HG03097 (cell line): ENCODE measurements at regions not wholly inside any gene's neighbourhood (a gene's known extent, or its start where the extent isn't known, plus 50 kb on each side); places are given as distances from the start of the nearest gene placed in this dataset.
"Not testable (repeated sequence)": the region's sequence is repeated elsewhere in the genome, so short reads cannot be mapped to it uniquely, and the experiment has no call there.

Experiments used
- ATAC-seq: cut with Tn5 transposase; IDR thresholded peaks from one replicate; pipeline ENCODE4 v1.9.1; 2021; ENCODE audit not compliant: unreplicated experiment, low FRiP score

DNA sequence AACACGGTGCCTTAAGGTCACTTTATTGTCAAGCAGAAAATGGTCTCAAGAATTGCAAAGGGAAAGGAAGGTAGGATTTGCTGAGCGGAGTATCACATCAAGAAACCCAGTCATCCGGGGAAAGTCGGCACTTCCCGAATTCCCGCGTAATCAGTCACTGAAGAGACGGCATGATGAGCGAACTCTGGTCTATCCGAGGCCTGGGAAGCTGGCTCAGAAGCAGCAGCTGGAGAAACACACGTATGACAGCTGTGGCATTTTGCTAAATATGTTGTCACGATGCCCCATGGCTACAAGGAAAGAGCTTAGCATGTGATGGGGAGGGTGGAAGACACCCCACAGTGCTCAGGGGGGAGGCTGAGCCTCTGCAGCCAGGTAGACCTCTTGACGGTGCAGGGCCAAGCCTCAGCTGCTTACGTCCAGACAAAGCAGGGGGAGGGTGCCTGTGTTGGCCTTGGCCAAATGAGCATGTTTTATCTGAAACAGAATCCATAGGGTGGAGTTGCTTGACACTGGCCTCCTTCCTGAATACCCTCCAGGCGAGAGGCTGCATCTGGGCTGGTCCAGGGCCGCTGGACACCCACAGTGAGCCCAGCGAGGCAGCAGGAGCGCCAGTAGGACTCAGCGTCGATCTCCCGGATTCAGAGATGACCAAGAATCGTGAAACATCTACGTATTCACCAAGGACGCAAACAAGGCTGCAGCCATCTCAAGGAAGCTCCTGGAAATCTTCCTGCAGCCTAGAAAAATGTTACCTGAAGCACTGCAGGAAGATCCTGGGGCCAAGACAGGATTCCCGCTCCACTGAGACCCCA is 118.8 kb upstream of the AFDN start:
- ATAC-seq, result no peak

DNA sequence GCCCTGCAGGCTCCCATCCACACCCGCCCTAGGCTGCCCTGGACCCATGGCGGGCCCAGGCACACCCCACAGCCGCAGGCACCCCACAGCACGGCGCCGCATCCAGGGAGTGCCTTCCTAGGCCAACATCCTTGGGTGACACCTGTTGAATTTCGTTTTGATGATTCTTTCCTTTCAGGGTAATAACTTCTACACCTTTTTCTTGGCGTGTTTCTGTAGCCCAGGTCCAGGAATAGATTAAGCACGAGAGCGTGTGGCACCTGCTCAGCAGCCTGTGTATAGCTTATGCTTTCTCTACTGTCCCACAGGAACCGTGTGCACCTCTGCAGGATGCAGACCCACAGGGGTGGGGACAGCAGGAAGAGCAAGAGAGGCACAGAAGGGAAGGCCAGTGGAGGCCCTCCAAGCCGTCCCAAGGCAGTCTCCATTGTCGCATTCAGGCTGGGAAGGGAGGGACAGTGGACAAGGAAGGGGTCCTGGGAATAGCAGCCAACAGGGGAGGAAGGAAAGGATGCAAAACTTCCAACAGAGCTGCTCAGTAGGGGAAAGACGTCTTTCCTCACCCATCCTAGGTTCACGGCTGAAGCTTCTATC is 118.1 kb upstream of the AFDN start:
- ATAC-seq, result no peak

- no peak for ATAC-seq
Measured at GRCh38 chr6:167709196-167709595, 117.5 kb upstream of the AFDN start.

- not testable (repeated sequence) for ATAC-seq
Measured at GRCh38 chr6:167709776-167710336, 116.9 kb upstream of the AFDN start.

- no peak for ATAC-seq
Measured at GRCh38 chr6:167710363-167710920, 116.3 kb upstream of the AFDN start.

GRCh38 chr6:167711211-167711610 is 115.5 kb upstream of the AFDN start:
- no peak for ATAC-seq

GRCh38 chr6:167711768-167712730 is 114.7 kb upstream of the AFDN start:
- no peak for ATAC-seq

GRCh38 chr6:167712731-167713475 is 113.8 kb upstream of the AFDN start:
- ATAC-seq, result no peak

GRCh38 chr6:167714152-167714551 is 112.6 kb upstream of the AFDN start:
- no peak for ATAC-seq

DNA sequence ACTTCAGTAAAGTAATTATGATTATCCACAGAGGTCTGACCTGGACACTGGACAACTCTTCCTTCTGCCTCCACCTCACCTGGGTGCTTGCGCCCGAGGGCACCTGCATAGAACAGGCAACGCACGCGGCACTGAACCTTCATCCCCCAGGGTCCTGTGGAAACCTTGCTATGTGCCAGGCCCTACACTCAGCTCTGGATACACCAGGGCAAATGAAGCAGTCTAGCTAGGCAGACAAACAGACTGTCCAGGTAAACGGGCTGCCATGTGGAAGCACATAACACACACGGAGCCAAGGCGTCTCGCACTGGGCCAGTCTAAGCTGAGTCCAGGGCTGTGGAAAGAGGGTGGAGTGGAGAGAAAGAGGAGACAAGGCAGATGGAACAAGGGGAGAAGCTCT is 109.3 kb upstream of the AFDN start:
- no peak for ATAC-seq

- no peak for ATAC-seq
Measured at GRCh38 chr6:167717867-167718266, 108.8 kb upstream of the AFDN start.

- ATAC-seq, result no peak
Measured at GRCh38 chr6:167719920-167720319, 106.8 kb upstream of the AFDN start.

DNA sequence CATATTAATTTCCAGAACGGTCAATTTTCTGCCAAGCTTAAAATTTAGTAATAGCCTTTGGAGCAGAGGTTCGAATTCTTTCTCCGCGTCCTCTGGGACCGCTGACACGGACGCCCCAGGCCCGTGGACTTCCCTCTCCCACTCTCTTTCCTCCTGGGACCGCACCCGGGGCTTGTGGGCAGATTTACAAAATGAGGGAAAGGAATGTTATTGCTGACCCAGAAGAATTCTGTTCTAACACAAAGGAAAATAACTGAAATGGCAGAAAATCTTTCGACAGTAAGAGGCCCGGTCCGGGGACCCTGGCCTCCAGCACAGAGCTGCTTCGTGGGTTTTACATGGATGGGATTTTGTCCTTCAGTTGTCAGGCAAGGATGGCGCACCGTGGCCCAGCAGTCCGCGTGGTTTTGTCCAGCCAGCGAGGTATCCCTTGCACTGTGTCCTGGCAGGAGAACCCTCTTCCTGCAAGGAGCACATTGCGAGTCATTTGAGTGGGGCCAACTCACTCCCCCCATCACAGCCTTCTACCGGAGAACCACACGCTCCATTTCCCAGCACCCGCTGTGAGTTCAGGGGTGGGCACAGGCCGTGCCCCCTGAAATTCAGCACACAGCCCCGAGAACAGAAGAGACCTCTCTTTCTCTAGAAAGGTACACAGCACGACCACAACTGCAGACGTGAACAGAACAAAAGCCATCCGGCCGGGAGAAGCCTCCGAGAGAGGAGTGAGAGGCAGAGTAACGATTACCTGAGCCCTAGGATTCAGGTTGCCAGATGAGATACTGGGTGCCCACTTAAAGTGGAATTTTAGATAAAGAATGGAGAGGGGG is 106.0 kb upstream of the AFDN start:
- no peak for ATAC-seq

GRCh38 chr6:167721291-167721690 is 105.4 kb upstream of the AFDN start:
- no peak for ATAC-seq

DNA sequence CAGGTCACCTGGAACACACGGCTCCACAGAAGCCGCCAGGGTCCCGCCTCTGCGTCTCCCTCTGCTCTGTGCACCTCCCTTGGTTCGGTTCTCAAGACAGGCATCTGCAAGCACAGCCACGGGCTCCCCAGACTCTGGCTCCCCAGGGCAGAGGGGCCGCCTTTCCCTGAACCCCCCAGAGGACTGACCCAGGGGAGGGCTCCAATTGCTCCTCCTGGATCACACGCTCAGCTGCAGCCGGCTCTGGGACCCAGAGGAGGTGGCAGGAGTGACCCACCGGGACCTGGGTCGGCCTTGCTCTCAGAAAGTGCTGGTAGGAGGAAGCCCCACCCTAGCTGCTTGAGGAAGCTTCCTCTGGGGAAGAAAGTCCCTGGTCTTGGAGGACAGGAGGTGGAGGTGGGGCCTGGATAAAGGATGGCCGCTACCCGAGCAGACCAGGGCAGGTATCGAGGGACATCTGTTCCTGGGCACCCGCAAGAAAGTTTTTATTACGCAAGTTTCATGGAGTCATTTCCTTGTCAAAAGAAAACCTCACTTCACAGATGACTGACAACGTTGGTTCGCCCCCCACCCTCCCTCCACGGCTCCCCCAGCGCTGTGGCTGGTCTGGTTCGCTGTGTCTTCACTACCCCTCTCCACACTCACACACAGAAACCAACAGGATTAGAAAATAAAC is 103.9 kb upstream of the AFDN start:
- ATAC-seq, result no peak

DNA sequence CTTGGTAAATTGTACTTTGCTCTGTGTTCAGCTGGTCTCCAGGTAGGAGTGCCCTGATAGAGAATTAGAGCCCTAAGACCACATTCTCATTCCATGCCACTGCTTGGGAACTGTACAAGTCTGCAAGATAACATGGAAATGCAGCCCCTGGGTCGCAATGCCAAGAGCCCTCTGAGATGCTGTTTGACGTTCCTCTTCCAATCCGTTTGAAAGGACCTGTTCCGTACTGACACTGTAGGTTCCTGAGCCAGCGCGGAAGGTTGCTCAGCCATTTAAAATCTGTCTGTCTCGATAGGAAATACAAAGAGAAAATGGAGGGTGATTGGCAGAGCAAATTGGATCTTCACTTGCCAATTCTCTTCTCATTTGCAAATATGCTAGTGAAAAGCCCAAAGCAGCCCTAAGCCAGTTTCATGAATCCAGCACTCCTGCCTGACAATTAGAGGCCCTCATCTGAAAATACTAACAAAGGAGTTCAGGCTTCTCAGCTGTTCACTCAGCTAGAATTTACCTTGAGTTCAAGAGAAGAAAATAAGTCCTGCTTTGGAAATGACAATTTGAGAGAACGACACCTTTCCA is 100.6 kb upstream of the AFDN start:
- no peak for ATAC-seq

- no peak for ATAC-seq
Measured at GRCh38 chr6:167730441-167730840, 96.3 kb upstream of the AFDN start.

GRCh38 chr6:167731216-167731615 is 95.5 kb upstream of the AFDN start:
- no peak for ATAC-seq
